ENCODE measurements at regions not wholly inside any gene's neighbourhood (a gene's known extent, or its start where the extent isn't known, plus 50 kb on each side); places are given as distances from the start of the nearest gene placed in this dataset.
"Not testable (repeated sequence)": the region's sequence is repeated elsewhere in the genome, so short reads cannot be mapped to it uniquely, and the experiment has no call there.

DNA sequence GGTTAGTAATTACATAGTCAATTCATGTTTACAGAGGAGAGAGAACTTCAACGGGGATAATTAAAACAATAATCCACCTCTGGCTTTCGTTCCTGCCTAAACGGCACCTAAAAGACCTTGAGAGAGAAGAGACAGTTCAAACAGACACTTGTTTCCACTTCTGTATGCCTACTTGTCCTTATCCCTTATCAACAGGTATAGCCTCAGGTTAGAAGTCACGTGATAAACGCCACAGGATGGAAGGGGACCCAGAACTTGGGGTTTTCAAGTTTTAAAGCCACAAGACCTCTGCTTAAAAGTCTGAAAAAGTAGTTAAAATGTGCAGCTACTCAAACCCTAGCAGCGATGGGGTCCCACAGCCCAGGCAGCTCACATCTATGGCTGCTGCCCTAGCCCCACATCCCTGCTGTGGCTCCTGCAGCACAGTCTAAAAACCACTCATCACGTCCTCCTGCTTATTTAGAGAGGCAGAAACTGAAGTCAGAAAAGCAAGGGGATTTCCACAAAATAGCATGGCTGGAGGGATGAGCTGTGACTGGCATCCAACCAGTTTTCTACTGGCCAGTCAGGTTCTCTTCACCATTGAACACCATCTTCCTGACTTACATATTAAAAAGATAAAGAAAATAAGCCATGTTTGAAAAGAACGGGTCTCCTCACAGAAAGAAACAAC is 51.2 kb upstream of the SEC16B start:
- DNase-seq: no peak

DNA sequence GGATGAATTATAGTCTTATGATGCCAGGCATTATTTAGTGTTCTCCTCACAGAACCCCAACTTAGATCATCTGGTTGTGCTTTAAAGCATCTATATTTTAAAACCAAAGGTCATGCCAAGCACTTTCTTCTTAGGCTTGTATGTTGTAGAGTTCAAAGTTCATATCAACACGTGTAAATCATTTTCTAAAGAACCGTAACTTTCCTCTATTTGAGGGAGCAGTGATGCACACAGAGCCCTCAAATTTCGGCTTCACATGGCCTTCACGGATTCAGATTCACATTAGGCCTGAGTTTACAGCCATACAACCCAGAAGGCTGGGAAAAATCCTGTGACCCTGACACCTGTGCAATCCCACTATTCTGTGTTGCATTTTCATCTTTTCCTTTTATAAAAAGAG is 52.1 kb upstream of the SEC16B start:
- DNase-seq: no peak

DNA sequence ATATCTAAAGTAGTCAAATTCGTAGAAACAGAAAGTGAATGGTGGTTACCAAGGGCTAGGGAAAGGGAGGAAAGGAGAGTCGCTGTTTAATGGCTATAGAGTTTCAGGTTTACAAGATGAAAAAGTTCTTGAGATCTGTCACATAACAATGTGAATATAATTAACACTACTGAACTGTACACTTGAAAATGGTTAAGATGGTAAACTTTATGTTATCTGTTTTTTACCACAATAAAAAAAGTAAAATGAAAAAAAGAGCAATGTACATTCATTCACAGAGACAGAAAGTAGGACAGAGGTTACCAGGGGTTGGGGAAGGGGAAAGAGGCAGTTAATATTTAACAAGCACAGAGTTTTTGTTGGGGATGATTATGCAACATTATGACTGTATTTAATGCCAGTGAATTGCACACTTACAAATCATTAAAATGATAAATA is 53.3 kb upstream of the SEC16B start:
- DNase-seq: no peak

DNA sequence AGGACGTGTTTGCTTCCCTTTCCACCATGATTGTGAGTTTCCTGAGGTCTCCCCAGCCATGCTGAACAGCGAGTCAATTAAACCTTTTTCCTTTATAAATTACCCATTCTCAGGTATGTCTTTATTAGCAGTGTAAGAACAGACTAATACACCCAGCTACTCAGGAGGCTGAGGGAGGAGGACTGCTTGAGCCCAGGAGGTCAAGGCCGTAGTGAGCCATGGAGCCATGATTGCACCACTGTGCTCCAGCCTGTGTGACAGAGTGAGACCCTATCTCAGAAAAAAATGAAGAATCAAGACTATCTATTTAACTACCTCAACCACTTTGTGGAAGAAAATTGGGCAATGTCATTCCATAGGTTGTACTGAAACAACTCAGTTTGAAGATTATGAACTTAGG is 54.6 kb upstream of the SEC16B start:
- no peak for DNase-seq

DNA sequence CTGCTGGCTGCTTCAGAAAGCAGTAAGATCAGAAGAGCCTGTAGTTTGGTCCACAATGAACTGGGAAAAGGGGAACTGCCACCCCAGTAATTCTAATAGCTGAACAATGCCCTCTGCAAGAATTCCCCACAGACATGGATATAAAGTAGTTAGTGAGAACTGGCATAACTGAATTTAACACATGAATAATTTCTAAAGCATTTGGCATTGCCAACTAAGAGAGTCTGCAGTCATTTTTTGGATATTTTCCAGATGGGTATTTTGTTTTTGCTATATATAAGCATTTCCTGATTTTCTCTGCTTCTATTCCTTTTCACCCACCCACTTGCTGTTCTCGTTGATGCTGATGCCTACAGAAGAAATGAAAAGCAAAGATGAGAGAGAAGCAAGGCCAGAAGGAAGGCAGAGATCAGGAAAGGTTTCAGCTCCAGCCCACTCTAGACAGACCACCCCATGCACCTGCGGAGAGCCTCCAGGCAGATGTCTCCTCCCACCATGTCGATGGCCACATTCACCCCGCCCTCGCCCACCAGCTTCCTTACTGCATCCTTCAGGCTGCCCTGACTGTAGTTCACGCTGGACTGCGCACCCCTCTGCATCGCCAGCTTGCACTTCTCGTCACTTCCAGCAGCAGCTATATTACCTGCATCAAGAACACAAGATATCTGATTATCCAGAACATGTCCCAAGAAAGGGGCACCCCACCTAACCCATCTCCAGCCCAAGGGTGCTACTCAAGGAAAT is 55.9 kb upstream of the SEC16B start:
- no peak for DNase-seq

DNA sequence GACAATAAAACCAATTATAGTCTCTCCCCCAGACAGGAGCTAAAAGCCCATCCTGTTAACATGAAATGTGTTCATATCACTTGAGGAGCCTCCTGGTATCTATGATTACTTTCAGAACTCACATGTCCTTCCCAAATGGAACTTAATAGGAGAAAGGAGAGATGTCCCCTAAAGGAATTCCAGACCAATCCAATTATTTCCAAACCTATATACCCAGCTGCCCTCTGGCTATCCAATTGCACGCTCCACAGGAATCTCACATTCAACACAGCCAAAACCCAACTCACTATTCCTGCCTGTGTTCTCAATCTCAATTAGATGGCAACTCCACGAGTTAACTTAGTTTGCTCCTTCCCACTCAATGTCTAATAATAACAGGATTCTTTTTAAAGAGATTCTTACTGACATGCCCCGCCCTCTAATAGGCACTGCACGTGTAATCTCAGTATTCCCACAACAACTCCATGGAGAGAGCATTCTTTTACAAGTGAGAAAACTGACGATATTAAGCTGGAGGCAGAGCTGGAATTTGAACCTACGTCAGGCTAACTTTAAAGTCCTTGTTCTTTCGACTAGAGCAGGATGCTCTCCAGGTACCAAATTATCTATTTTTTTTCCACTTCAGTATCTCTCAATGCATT is 59.1 kb upstream of the SEC16B start:
- DNase-seq: no peak

GRCh38 chr1:178030467-178030866 is 60.6 kb upstream of the SEC16B start:
- no peak for DNase-seq

DNA sequence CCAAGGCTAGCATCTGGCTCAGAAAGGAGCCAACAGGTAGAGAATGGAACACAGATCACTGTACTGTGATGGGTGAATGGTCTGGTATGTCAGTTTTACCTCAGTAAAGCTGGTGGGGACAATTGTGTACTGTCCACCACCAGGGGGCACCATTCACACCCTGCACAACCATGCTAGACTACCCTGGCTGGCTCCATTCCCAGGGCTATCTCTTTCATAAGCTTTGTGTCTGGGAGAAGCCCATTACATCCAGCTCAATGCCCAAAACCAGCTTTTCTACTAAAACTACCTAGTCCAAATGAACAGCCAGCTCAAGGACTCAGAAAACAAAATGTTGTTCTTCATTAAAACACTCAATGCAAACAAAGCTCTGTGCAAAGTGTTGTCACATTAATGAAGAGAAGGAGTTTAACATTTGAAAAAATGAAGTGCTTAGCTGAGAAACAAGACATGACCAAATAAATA is 62.0 kb upstream of the RASAL2 start:
- peak in 54 of 56 donors; percentile 11 to 94 (median 66) for DNase-seq

DNA sequence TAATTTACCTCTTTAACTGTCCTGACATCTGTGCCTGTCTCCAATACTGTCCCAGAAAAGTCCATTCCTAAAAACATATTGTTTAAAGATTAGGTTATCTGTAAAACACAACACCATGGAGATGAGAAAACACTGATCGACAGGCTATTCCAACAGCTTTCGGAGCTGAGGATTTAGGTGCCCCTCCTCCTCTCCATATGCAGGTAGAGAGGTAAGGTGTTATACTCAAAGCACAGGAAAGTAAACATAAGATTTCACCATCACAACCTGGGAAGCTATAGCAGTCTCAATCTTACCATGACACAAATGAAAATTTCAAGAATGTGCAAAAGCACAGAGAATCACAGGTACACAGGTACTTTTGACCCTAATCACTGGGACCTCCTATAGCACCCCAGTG is 60.9 kb upstream of the RASAL2 start:
- no peak for DNase-seq

DNA sequence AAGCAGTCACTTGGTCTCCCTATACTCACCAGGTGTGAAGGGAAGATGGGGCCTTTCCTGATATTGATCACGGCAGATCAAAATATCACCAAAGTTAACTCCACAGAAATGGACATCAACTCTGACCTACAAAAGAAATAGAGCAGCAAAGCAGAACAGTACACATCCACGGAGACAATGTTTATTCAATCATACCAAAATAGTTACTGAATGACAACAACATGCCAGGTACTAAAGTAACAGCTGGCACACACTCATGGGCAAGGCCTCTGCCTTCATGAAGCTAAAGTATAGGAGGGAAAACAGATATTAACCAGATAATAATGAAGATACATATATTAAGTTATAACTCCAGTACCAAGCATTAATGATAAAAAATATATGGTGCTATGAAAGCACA is 59.2 kb upstream of the RASAL2 start:
- DNase-seq: no peak

- DNase-seq: no peak
Measured at GRCh38 chr1:178036090-178036489, 57.8 kb upstream of the RASAL2 start.

- peak in 47 of 56 donors; percentile 15 to 85 (median 62) for DNase-seq
Measured at GRCh38 chr1:178037510-178038253, 56.2 kb upstream of the RASAL2 start.

DNA sequence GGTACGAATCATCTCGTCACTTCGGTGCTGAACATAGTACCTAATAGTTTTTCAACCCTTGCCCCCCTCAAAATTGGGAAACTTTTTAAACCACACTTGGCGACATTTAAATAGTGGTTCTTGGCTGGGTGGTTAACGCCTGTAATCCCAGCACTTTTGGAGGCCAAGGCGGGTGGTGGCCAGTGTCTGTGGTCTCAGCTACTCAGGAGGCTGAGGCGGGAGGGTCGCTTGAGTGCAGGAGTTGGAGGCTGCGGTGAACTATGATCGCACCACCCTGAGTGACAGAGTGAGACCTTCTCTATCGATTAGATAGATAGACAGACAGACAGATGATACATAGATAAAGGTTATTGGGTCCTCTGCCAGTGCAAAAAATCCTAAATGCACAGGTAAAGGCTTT is 55.5 kb upstream of the RASAL2 start:
- no peak for DNase-seq

- DNase-seq: no peak
Measured at GRCh38 chr1:178039891-178040290, 54.0 kb upstream of the RASAL2 start.

- not testable (repeated sequence) for DNase-seq
Measured at GRCh38 chr1:178043940-178044339, 50.0 kb upstream of the RASAL2 start.

Data from amygdala (tissue), 56 donors.